ENCODE measurements at regions not wholly inside any gene's neighbourhood (a gene's known extent, or its start where the extent isn't known, plus 50 kb on each side); places are given as distances from the start of the nearest gene placed in this dataset.
"Not testable (repeated sequence)": the region's sequence is repeated elsewhere in the genome, so short reads cannot be mapped to it uniquely, and the experiment has no call there.

- Mint-ChIP-seq H3K4me3 (ENCODE audit: unreplicated experiment) (no peak overlapping the region), H3K27me3 (ENCODE audit: unreplicated experiment) (no peaks in the 10 kb centered on the region), H3K9me3 (ENCODE audit: unreplicated experiment) (peaks cover 5% of the 10 kb centered on the region), H3K4me1 (ENCODE audit: unreplicated experiment) (no peaks in the 10 kb centered on the region), H3K27ac (ENCODE audit: unreplicated experiment) (no peak overlapping the region), H3K36me3 (ENCODE audit: low read depth, unreplicated experiment) (peaks cover 5% of the 10 kb centered on the region)
- DNase-seq (ENCODE audit: low spot score): no peak
- TF ChIP-seq, protein P1, sequence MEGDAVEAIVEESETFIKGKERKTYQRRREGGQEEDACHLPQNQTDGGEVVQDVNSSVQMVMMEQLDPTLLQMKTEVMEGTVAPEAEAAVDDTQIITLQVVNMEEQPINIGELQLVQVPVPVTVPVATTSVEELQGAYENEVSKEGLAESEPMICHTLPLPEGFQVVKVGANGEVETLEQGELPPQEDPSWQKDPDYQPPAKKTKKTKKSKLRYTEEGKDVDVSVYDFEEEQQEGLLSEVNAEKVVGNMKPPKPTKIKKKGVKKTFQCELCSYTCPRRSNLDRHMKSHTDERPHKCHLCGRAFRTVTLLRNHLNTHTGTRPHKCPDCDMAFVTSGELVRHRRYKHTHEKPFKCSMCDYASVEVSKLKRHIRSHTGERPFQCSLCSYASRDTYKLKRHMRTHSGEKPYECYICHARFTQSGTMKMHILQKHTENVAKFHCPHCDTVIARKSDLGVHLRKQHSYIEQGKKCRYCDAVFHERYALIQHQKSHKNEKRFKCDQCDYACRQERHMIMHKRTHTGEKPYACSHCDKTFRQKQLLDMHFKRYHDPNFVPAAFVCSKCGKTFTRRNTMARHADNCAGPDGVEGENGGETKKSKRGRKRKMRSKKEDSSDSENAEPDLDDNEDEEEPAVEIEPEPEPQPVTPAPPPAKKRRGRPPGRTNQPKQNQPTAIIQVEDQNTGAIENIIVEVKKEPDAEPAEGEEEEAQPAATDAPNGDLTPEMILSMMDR (IDR thresholded peaks at IDR 0.05; ENCODE audit: unreplicated experiment): no peak
Measured at GRCh38 chr7:138212314-138212713, 136.1 kb downstream of the AKR1D1 start.

- no peak for DNase-seq (ENCODE audit: low spot score)
- Mint-ChIP-seq H3K4me3 (ENCODE audit: unreplicated experiment) (no peak overlapping the region), H3K36me3 (ENCODE audit: low read depth, unreplicated experiment) (peaks cover 2% of the 10 kb centered on the region), H3K4me1 (ENCODE audit: unreplicated experiment) (no peaks in the 10 kb centered on the region), H3K9me3 (ENCODE audit: unreplicated experiment) (peaks cover 7% of the 10 kb centered on the region), H3K27ac (ENCODE audit: unreplicated experiment) (no peak overlapping the region), H3K27me3 (ENCODE audit: unreplicated experiment) (peaks cover 1% of the 10 kb centered on the region)
- TF ChIP-seq, protein P1 (IDR thresholded peaks at IDR 0.05; ENCODE audit: unreplicated experiment): no peak
Measured at GRCh38 chr7:138214926-138215325, 138.7 kb downstream of the AKR1D1 start.

DNA sequence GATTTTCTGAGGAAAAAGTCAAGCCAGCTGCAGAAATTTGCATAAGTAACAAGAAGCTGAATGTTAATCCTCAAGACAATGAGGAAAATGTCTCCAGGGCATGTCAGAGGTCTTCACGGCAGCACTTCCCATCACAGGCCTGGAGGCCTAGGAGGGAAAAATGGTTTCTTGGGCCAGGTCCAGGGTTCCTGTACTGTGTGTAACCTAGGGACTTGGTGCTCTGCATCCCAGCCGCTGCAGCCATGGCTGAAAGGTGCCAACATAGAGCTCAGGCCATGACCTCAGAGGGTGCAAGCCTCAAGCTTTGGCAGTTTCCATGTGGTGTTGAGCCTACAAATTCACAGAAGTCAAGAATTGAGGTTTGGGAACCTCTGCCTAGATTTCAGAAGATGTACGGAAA is 144.1 kb downstream of the AKR1D1 start:
- not testable (repeated sequence) for H3K27me3 Mint-ChIP-seq (ENCODE audit: unreplicated experiment); H3K27ac Mint-ChIP-seq (ENCODE audit: unreplicated experiment); H3K4me3 Mint-ChIP-seq (ENCODE audit: unreplicated experiment); H3K4me1 Mint-ChIP-seq (ENCODE audit: unreplicated experiment); DNase-seq (ENCODE audit: low spot score)
- Mint-ChIP-seq H3K9me3 (ENCODE audit: unreplicated experiment) (peaks cover 25% of the 10 kb centered on the region), H3K36me3 (ENCODE audit: low read depth, unreplicated experiment) (peaks cover 18% of the 10 kb centered on the region)

GRCh38 chr7:138221388-138221787 is 145.1 kb downstream of the AKR1D1 start:
- H3K4me3 Mint-ChIP-seq (ENCODE audit: unreplicated experiment); H3K27me3 Mint-ChIP-seq (ENCODE audit: unreplicated experiment); H3K27ac Mint-ChIP-seq (ENCODE audit: unreplicated experiment); DNase-seq (ENCODE audit: low spot score); H3K4me1 Mint-ChIP-seq (ENCODE audit: unreplicated experiment): not testable (repeated sequence)
- Mint-ChIP-seq H3K9me3 (ENCODE audit: unreplicated experiment) (peaks cover 25% of the 10 kb centered on the region), H3K36me3 (ENCODE audit: low read depth, unreplicated experiment) (peaks cover 18% of the 10 kb centered on the region)

DNA sequence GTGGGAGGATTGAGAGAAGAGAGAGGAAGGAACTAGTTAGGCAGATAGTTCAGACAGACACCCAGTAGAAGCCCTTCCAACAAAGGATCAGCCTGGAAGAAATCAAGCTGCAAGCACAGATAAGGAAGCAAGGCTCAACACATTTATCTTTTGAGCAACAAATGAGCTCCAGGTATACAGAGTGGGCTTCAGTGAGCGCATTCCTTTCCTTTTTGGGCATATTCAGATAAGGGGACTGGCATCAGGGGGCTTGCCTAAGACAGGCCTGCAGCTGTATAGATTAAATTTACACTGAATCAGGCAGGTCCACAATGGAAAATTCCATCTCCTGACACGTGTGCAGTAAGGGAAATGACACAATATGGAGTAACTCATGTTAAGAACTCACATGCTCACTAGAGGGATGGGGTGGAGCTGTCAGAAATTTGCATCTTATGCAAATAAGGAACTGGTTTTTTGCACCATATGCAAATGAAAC is 147.2 kb downstream of the AKR1D1 start:
- H3K27ac Mint-ChIP-seq (ENCODE audit: unreplicated experiment): no peak overlapping the region
- DNase-seq (ENCODE audit: low spot score): no peak
- no peak overlapping the region for H3K4me3 Mint-ChIP-seq (ENCODE audit: unreplicated experiment)
- peaks cover 4% of the 10 kb centered on the region for H3K27me3 Mint-ChIP-seq (ENCODE audit: unreplicated experiment)
- H3K36me3 Mint-ChIP-seq (ENCODE audit: low read depth, unreplicated experiment): peaks cover 18% of the 10 kb centered on the region
- H3K9me3 Mint-ChIP-seq (ENCODE audit: unreplicated experiment): peaks cover 25% of the 10 kb centered on the region
- H3K4me1 Mint-ChIP-seq (ENCODE audit: unreplicated experiment): peaks cover 5% of the 10 kb centered on the region
- TF ChIP-seq, protein P1 (IDR thresholded peaks at IDR 0.05; ENCODE audit: unreplicated experiment): no peak

DNA sequence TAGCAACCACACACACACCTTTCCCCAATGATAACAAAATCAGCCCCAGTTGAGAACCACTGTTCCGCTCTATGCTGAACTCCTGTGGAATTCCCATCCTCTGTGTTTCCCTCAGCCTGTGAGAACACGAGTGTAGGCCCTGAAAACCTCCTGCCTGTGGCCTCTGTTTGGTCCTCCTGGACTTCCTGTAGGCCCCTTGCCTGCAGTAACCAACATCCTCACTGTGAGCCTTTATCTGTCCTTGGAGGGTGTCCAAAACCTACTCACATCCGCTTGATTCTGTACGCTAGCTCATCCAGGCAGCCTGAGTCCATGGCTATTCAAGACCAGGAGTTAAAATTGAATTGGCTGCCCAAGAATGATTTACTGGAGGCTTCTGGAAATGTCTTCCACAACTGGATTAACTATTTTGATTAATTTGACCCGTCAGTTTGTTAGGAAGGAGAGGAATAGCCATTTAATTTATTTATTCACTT is 149.8 kb downstream of the AKR1D1 start:
- peaks cover 11% of the 10 kb centered on the region for H3K36me3 Mint-ChIP-seq (ENCODE audit: low read depth, unreplicated experiment)

More for the DNA sequence above, 149.8 kb downstream of the AKR1D1 start:
- TF ChIP-seq, protein P1 (IDR thresholded peaks at IDR 0.05; ENCODE audit: unreplicated experiment): no peak
- DNase-seq (ENCODE audit: low spot score): no peak
- H3K9me3 Mint-ChIP-seq (ENCODE audit: unreplicated experiment): peaks cover 13% of the 10 kb centered on the region
- H3K4me1 Mint-ChIP-seq (ENCODE audit: unreplicated experiment): peaks cover 5% of the 10 kb centered on the region
- peak overlapping the region; percentile 67 for H3K27ac Mint-ChIP-seq (ENCODE audit: unreplicated experiment)
- H3K27me3 Mint-ChIP-seq (ENCODE audit: unreplicated experiment): peaks cover 3% of the 10 kb centered on the region
- no peak overlapping the region for H3K4me3 Mint-ChIP-seq (ENCODE audit: unreplicated experiment)
